ENCODE measurements at regions not wholly inside any gene's neighbourhood (a gene's known extent, or its start where the extent isn't known, plus 50 kb on each side); places are given as distances from the start of the nearest gene placed in this dataset.

GRCh38 chr13:31681133-31681532 is 58.2 kb upstream of the RXFP2 start:
- no peaks in the 10 kb centered on the region for H4K20me1 ChIP-seq (ENCODE audit: control insufficient read depth, extremely low read depth, insufficient read depth, low read length)
- H3K27ac ChIP-seq (ENCODE audit: insufficient read depth, low read length), result no peak overlapping the region
- H3K9ac ChIP-seq (ENCODE audit: insufficient read depth, low read length), result no peak overlapping the region
- H3K36me3 ChIP-seq (ENCODE audit: control insufficient read depth, insufficient read depth, low read length), result no peaks in the 10 kb centered on the region
- no peaks in the 10 kb centered on the region for H3K79me2 ChIP-seq (ENCODE audit: control insufficient read depth, insufficient read depth, low read length)
- TF ChIP-seq EZH2 (IDR thresholded peaks at IDR 0.05; ENCODE audit: low read length, missing control alignments) (no peak), CTCF (conservative IDR thresholded peaks at IDR 0.05 in 1 of 2, IDR thresholded peaks at IDR 0.05 in 1 of 2; ENCODE audit: low read depth in 1 of 2, low read length in 2 of 2) (no peak)
- H3K4me2 ChIP-seq (ENCODE audit: extremely low read depth, insufficient read depth, low read length), result no peak overlapping the region
- H3K27me3 ChIP-seq (ENCODE audit: control insufficient read depth, insufficient read depth, low read length), result no peaks in the 10 kb centered on the region
- no peak for DNase-seq (ENCODE audit: low read depth in 2 of 2)
- no peak overlapping the region for H2AFZ ChIP-seq (ENCODE audit: low read length)
- no peaks in the 10 kb centered on the region for H3K4me1 ChIP-seq (ENCODE audit: control insufficient read depth, extremely low read depth, insufficient read depth, low read length)
- no peaks in the 10 kb centered on the region for H3K9me3 ChIP-seq (ENCODE audit: control insufficient read depth, insufficient read depth, low read depth, low read length)
- no peak overlapping the region for H3K4me3 ChIP-seq (replicated peaks in 1 of 4; ENCODE audit: control extremely low read depth in 1 of 4, insufficient read depth in 1 of 4, low read depth in 3 of 4, low read length in 4 of 4)

GRCh38 chr13:31684466-31684865 is 54.9 kb upstream of the RXFP2 start:
- no peaks in the 10 kb centered on the region for H3K27me3 ChIP-seq (ENCODE audit: control insufficient read depth, insufficient read depth, low read length)
- no peaks in the 10 kb centered on the region for H3K79me2 ChIP-seq (ENCODE audit: control insufficient read depth, insufficient read depth, low read length)
- H3K36me3 ChIP-seq (ENCODE audit: control insufficient read depth, insufficient read depth, low read length), result no peaks in the 10 kb centered on the region
- H4K20me1 ChIP-seq (ENCODE audit: control insufficient read depth, extremely low read depth, insufficient read depth, low read length), result no peaks in the 10 kb centered on the region
- no peaks in the 10 kb centered on the region for H3K9me3 ChIP-seq (ENCODE audit: control insufficient read depth, insufficient read depth, low read depth, low read length)
- no peak for DNase-seq (ENCODE audit: low read depth in 2 of 2)
- no peaks in the 10 kb centered on the region for H3K4me1 ChIP-seq (ENCODE audit: control insufficient read depth, extremely low read depth, insufficient read depth, low read length)
- no peak overlapping the region for H2AFZ ChIP-seq (ENCODE audit: low read length)
- no peak overlapping the region for H3K9ac ChIP-seq (ENCODE audit: insufficient read depth, low read length)
- no peak overlapping the region for H3K4me2 ChIP-seq (ENCODE audit: extremely low read depth, insufficient read depth, low read length)
- no peak overlapping the region for H3K4me3 ChIP-seq (replicated peaks in 1 of 4; ENCODE audit: control extremely low read depth in 1 of 4, insufficient read depth in 1 of 4, low read depth in 3 of 4, low read length in 4 of 4)
- H3K27ac ChIP-seq (ENCODE audit: insufficient read depth, low read length), result no peak overlapping the region
- TF ChIP-seq EZH2 (IDR thresholded peaks at IDR 0.05; ENCODE audit: low read length, missing control alignments) (no peak), CTCF (conservative IDR thresholded peaks at IDR 0.05 in 1 of 2, IDR thresholded peaks at IDR 0.05 in 1 of 2; ENCODE audit: low read depth in 1 of 2, low read length in 2 of 2) (no peak)

- H3K4me2 ChIP-seq (ENCODE audit: extremely low read depth, insufficient read depth, low read length), result no peak overlapping the region
- H2AFZ ChIP-seq (ENCODE audit: low read length), result no peak overlapping the region
- H3K27ac ChIP-seq (ENCODE audit: insufficient read depth, low read length), result no peak overlapping the region
- no peak overlapping the region for H3K4me3 ChIP-seq (replicated peaks in 1 of 4; ENCODE audit: control extremely low read depth in 1 of 4, insufficient read depth in 1 of 4, low read depth in 3 of 4, low read length in 4 of 4)
- no peaks in the 10 kb centered on the region for H3K27me3 ChIP-seq (ENCODE audit: control insufficient read depth, insufficient read depth, low read length)
- H4K20me1 ChIP-seq (ENCODE audit: control insufficient read depth, extremely low read depth, insufficient read depth, low read length), result no peaks in the 10 kb centered on the region
- no peaks in the 10 kb centered on the region for H3K79me2 ChIP-seq (ENCODE audit: control insufficient read depth, insufficient read depth, low read length)
- H3K36me3 ChIP-seq (ENCODE audit: control insufficient read depth, insufficient read depth, low read length), result no peaks in the 10 kb centered on the region
- no peaks in the 10 kb centered on the region for H3K9me3 ChIP-seq (ENCODE audit: control insufficient read depth, insufficient read depth, low read depth, low read length)
- no peaks in the 10 kb centered on the region for H3K4me1 ChIP-seq (ENCODE audit: control insufficient read depth, extremely low read depth, insufficient read depth, low read length)
- H3K9ac ChIP-seq (ENCODE audit: insufficient read depth, low read length), result no peak overlapping the region
- DNase-seq (ENCODE audit: low read depth in 2 of 2), result no peak
- TF ChIP-seq EZH2 (IDR thresholded peaks at IDR 0.05; ENCODE audit: low read length, missing control alignments) (no peak), CTCF (conservative IDR thresholded peaks at IDR 0.05 in 1 of 2, IDR thresholded peaks at IDR 0.05 in 1 of 2; ENCODE audit: low read depth in 1 of 2, low read length in 2 of 2) (no peak)
Measured at GRCh38 chr13:31686670-31687425, 52.5 kb upstream of the RXFP2 start.

Data from fibroblast of lung (primary cell).